Aorta (tissue), 5 donors: ENCODE measurements at regions not wholly inside any gene's neighbourhood (a gene's known extent, or its start where the extent isn't known, plus 50 kb on each side); places are given as distances from the start of the nearest gene placed in this dataset.
A peak's percentile ranks its signal among the peaks of the same experiment; 100 is the strongest.

ENCODE experiments used
- ATAC-seq: fragments of 200-7000 bp; cut with Tn5 transposase; one replicate; pipeline ENCODE4 v1.9.1; 2022; ENCODE audit warnings: moderate library complexity; ENCODE audit not compliant: low FRiP score
- DNase-seq, 2 donors: peaks; one replicate each; pipeline ENCODE4 v3.0.0-alpha.2; 2020
- H3K27ac ChIP-seq, 2 donors: one replicate each; pipeline ENCODE4 v1.5.1; 2013; ENCODE audit warnings: low read length in 2 of 2, mild to moderate bottlenecking in 2 of 2, moderate library complexity in 2 of 2, control low read depth in 1 of 2, inconsistent platforms in 1 of 2, low read depth in 1 of 2
- H3K27me3 ChIP-seq, 2 donors: one replicate each; pipeline ENCODE4 v1.6.1; 2013; ENCODE audit warnings: control low read depth in 1 of 2, low read length in 1 of 2, mild to moderate bottlenecking in 1 of 2, moderate library complexity in 1 of 2; ENCODE audit not compliant: insufficient read depth in 2 of 2, control insufficient read depth in 1 of 2
- H3K36me3 ChIP-seq, 2 donors: one replicate each; pipeline ENCODE4 v1.6.1; 2013; ENCODE audit warnings: control low read depth in 1 of 2, low read length in 1 of 2, mild to moderate bottlenecking in 1 of 2; ENCODE audit not compliant: insufficient read depth in 2 of 2, control insufficient read depth in 1 of 2
- H3K4me1 ChIP-seq, 2 donors: one replicate each; pipeline ENCODE4 v1.6.1; 2013; ENCODE audit warnings: low read length in 2 of 2, control low read depth in 1 of 2, mild to moderate bottlenecking in 1 of 2, moderate library complexity in 1 of 2; ENCODE audit not compliant: insufficient read depth in 2 of 2, control insufficient read depth in 1 of 2
- H3K4me3 ChIP-seq, 2 donors: one replicate each; pipeline ENCODE4 v1.5.1; 2013; ENCODE audit warnings: low read length in 2 of 2, control low read depth in 1 of 2, mild to moderate bottlenecking in 1 of 2
- H3K9me3 ChIP-seq: one replicate; pipeline ENCODE4 v1.6.1; 2013; ENCODE audit warnings: mild to moderate bottlenecking, low read length; ENCODE audit not compliant: control insufficient read depth
- WGBS, 2 donors: extraction: QIAGEN DNeasy Blood & Tissue Kit; methylation state at CpG; one replicate each; pipeline ENCODE4 v1.1.7; 2013; 5-methylcytosine and 5-hydroxymethylcytosine counted together
- intact Hi-C, 2 donors: fragments of 100-400 bp; cut with DNase I; formaldehyde crosslinking; loops; one replicate each; pipeline versions ENCODE4 v1.14.2 to v1.15.0; 2022
- donor health status: healthy with polysubstance abuse.
- donor health status: Bipolar disorder and iron deficiency.
- donor health status: DM: no; HTN: no; CAD: no.
- donor health status: DM: no; HTN: no; CAD: no.
- donor health status: DM: yes; HTN: yes; CAD: no.

- H3K4me3 ChIP-seq = no peak overlapping the region
- no peaks in the 10 kb centered on the region for H3K4me1 ChIP-seq
- DNase-seq (no peak), ATAC-seq (no peak)
- H3K9me3 ChIP-seq = no peaks in the 10 kb centered on the region
- 96 to 100% methylated on average over 1 of the region's 1 CpG for WGBS, 2 donors
- intact Hi-C loops = no loop called here
- no peaks in the 10 kb centered on the region for H3K36me3 ChIP-seq
- no peak overlapping the region for H3K27ac ChIP-seq
- H3K27me3 ChIP-seq = no peaks in the 10 kb centered on the region
These were observed 124.5 kb upstream of the ARSJ start for GRCh38 chr4:114103908-114104307.

GRCh38 chr4:114108869-114109268, 129.4 kb upstream of the ARSJ start:
- Histone ChIP-seq H3K4me3 (no peak overlapping the region), H3K36me3 (no peaks in the 10 kb centered on the region), H3K9me3 (no peaks in the 10 kb centered on the region), H3K4me1 (no peaks in the 10 kb centered on the region), H3K27ac (no peak overlapping the region), H3K27me3 (no peaks in the 10 kb centered on the region)
- 51 to 67% methylated on average over 1 of the region's 1 CpG for WGBS, 2 donors
- ATAC-seq (no peak), DNase-seq (no peak)
- intact Hi-C loops = no loop called here

- whole genome bisulfite sequencing, 2 donors = 96 to 100% methylated on average over 1 of the region's 1 CpG
- intact Hi-C loops = no loop called here
- H3K27me3 ChIP-seq = no peaks in the 10 kb centered on the region
- DNase-seq = no peak
- no peak overlapping the region for H3K27ac ChIP-seq
- H3K9me3 ChIP-seq = no peaks in the 10 kb centered on the region
- no peak for ATAC-seq
- H3K4me1 ChIP-seq = no peaks in the 10 kb centered on the region
- H3K36me3 ChIP-seq = no peaks in the 10 kb centered on the region
- H3K4me3 ChIP-seq = no peak overlapping the region
These were observed 130.3 kb upstream of the ARSJ start for GRCh38 chr4:114109776-114110175.

- H3K9me3 ChIP-seq = no peaks in the 10 kb centered on the region
These were observed 136.1 kb upstream of the ARSJ start for GRCh38 chr4:114115526-114115925.

GRCh38 chr4:114116861-114117260, 137.4 kb upstream of the ARSJ start:
- H3K9me3 ChIP-seq = no peaks in the 10 kb centered on the region
- no peaks in the 10 kb centered on the region for H3K27me3 ChIP-seq
- intact Hi-C loops = no loop called here
- H3K4me1 ChIP-seq = no peaks in the 10 kb centered on the region
- H3K27ac ChIP-seq = no peak overlapping the region
- ATAC-seq = no peak
- no peak for DNase-seq
- no peaks in the 10 kb centered on the region for H3K36me3 ChIP-seq
- no peak overlapping the region for H3K4me3 ChIP-seq
- 80 to 88% methylated on average over 2 of the region's 2 CpGs for WGBS, 2 donors

More at GRCh38 chr4:114115526-114115925, 136.1 kb upstream of the ARSJ start:
- DNase-seq (no peak), ATAC-seq (no peak)
- no peak overlapping the region for H3K4me3 ChIP-seq
- 49 to 81% methylated on average over 2 of the region's 2 CpGs for WGBS, 2 donors
- no peak overlapping the region for H3K27ac ChIP-seq
- H3K4me1 ChIP-seq = no peaks in the 10 kb centered on the region
- intact Hi-C loops = no loop called here
- H3K27me3 ChIP-seq = no peaks in the 10 kb centered on the region
- H3K36me3 ChIP-seq = no peaks in the 10 kb centered on the region

GRCh38 chr4:114121221-114121620, 141.8 kb upstream of the ARSJ start:
- H3K27me3 ChIP-seq = peaks cover 0 to 1% of the 10 kb centered on the region in 2 donors
- no peak for ATAC-seq
- no peak overlapping the region for H3K4me3 ChIP-seq
- no peaks in the 10 kb centered on the region for H3K36me3 ChIP-seq
- no peak for DNase-seq
- intact Hi-C loops = no loop called here
- no peaks in the 10 kb centered on the region for H3K9me3 ChIP-seq
- H3K27ac ChIP-seq = no peak overlapping the region
- no peaks in the 10 kb centered on the region for H3K4me1 ChIP-seq
- WGBS, 2 donors = 86 to 94% methylated on average over 1 of the region's 1 CpG

- no peak overlapping the region for H3K4me3 ChIP-seq
- DNase-seq (no peak), ATAC-seq (peak; percentile 22)
- intact Hi-C loops = no loop called here
- no peaks in the 10 kb centered on the region for H3K4me1 ChIP-seq
- no peaks in the 10 kb centered on the region for H3K9me3 ChIP-seq
- no peaks in the 10 kb centered on the region for H3K36me3 ChIP-seq
- WGBS, 2 donors = 95 to 100% methylated on average over 1 to 2 of the region's 2 CpGs
- H3K27me3 ChIP-seq = no peaks in the 10 kb centered on the region
- no peak overlapping the region for H3K27ac ChIP-seq
These were observed 152.8 kb upstream of the ARSJ start for GRCh38 chr4:114132199-114132598.

GRCh38 chr4:114132830-114133229, 153.4 kb upstream of the ARSJ start:
- no peak for ATAC-seq
- intact Hi-C loops = no loop called here

GRCh38 chr4:114136069-114136468, 156.6 kb upstream of the ARSJ start:
- ATAC-seq (no peak), DNase-seq (no peak)
- H3K27ac ChIP-seq = no peak overlapping the region
- no peak overlapping the region for H3K4me3 ChIP-seq
- intact Hi-C loops = no loop called here
- no peaks in the 10 kb centered on the region for H3K36me3 ChIP-seq
- H3K9me3 ChIP-seq = no peaks in the 10 kb centered on the region
- no peaks in the 10 kb centered on the region for H3K4me1 ChIP-seq
- no peaks in the 10 kb centered on the region for H3K27me3 ChIP-seq

More at GRCh38 chr4:114132830-114133229, 153.4 kb upstream of the ARSJ start:
- Histone ChIP-seq H3K27me3 (no peaks in the 10 kb centered on the region), H3K9me3 (no peaks in the 10 kb centered on the region), H3K4me3 (no peak overlapping the region), H3K4me1 (no peaks in the 10 kb centered on the region), H3K36me3 (no peaks in the 10 kb centered on the region), H3K27ac (no peak overlapping the region)
- WGBS, 2 donors = 89 to 95% methylated on average over 2 of the region's 2 CpGs
- no peak for DNase-seq
